HG02588 (cell line): ENCODE measurements at regions not wholly inside any gene's neighbourhood (a gene's known extent, or its start where the extent isn't known, plus 50 kb on each side); places are given as distances from the start of the nearest gene placed in this dataset.
"Not testable (repeated sequence)": the region's sequence is repeated elsewhere in the genome, so short reads cannot be mapped to it uniquely, and the experiment has no call there.

Experiments
- ATAC-seq: cut with Tn5 transposase; IDR thresholded peaks from one replicate; pipeline ENCODE4 v1.9.1; 2021; ENCODE audit warnings: mild to moderate bottlenecking, moderate library complexity; ENCODE audit not compliant: unreplicated experiment

GRCh38 chr9:115759426-115759825 lies 394.2 kb upstream of the PAPPA start:
- ATAC-seq = no peak

GRCh38 chr9:115764645-115765044 lies 388.9 kb upstream of the PAPPA start:
- no peak for ATAC-seq

GRCh38 chr9:115765060-115765459 lies 388.5 kb upstream of the PAPPA start:
- ATAC-seq = no peak

- no peak for ATAC-seq
Observed at GRCh38 chr9:115766370-115766955, 387.1 kb upstream of the PAPPA start.

GRCh38 chr9:115770521-115770920 lies 383.1 kb upstream of the PAPPA start:
- ATAC-seq = no peak

- ATAC-seq = no peak
Observed at GRCh38 chr9:115775659-115776058, 377.9 kb upstream of the PAPPA start.

- ATAC-seq = no peak
Observed at GRCh38 chr9:115777610-115778009, 376.0 kb upstream of the PAPPA start.

- no peak for ATAC-seq
Observed at GRCh38 chr9:115781070-115781736, 372.4 kb upstream of the PAPPA start.

GRCh38 chr9:115786321-115786720 lies 367.3 kb upstream of the PAPPA start:
- ATAC-seq = no peak

GRCh38 chr9:115790520-115790919 lies 363.1 kb upstream of the PAPPA start:
- ATAC-seq = no peak

- no peak for ATAC-seq
Observed at GRCh38 chr9:115794921-115795475, 358.6 kb upstream of the PAPPA start.

- ATAC-seq = no peak
Observed at GRCh38 chr9:115799734-115800133, 353.9 kb upstream of the PAPPA start.

- ATAC-seq = no peak
Observed at GRCh38 chr9:115804206-115804605, 349.4 kb upstream of the PAPPA start.

GRCh38 chr9:115808108-115808507 lies 345.5 kb upstream of the PAPPA start:
- no peak for ATAC-seq

- no peak for ATAC-seq
Observed at GRCh38 chr9:115808695-115809094, 344.9 kb upstream of the PAPPA start.

- no peak for ATAC-seq
Observed at GRCh38 chr9:115810166-115810565, 343.4 kb upstream of the PAPPA start.

GRCh38 chr9:115814081-115814480 lies 339.5 kb upstream of the PAPPA start:
- no peak for ATAC-seq

GRCh38 chr9:115815786-115816185 lies 337.8 kb upstream of the PAPPA start:
- no peak for ATAC-seq

- ATAC-seq = not testable (repeated sequence)
Observed at GRCh38 chr9:115818651-115819050, 334.9 kb upstream of the PAPPA start.

- ATAC-seq = no peak
Observed at GRCh38 chr9:115832031-115832430, 321.6 kb upstream of the PAPPA start.

GRCh38 chr9:115837618-115838017 lies 316.0 kb upstream of the PAPPA start:
- no peak for ATAC-seq

- ATAC-seq = no peak
Observed at GRCh38 chr9:115838417-115838816, 315.2 kb upstream of the PAPPA start.

GRCh38 chr9:115844433-115844832 lies 309.2 kb upstream of the PAPPA start:
- not testable (repeated sequence) for ATAC-seq
